NCI-H2029 (cell line): ENCODE measurements at regions not wholly inside any gene's neighbourhood (a gene's known extent, or its start where the extent isn't known, plus 50 kb on each side); places are given as distances from the start of the nearest gene placed in this dataset.

Source experiments
- DNase-seq: peaks from one replicate; lab custom pipeline; 2025; lab: John Stamatoyannopoulos, UW

GRCh38 chr5:133687212-133688061 lies 75.1 kb upstream of the FSTL4 start:
- no peak for DNase-seq

DNA sequence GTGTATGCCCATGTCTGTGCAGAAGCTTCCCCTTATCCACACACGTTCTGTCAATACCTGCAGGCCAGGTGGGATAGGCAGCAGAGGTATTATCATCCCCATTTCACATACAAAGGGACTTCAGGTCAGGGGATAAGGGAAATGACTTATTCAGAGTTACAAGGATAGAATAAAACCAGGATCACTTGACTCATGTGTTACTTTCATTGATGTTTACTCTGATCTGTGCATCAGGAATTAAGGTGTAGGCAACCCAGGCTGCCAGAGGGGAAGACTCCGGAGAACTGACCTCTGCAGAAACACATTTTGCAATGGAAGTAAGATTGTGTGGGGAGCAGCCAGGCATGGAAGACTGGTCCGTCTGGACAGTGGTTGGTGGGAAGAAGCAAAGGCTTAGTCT lies 74.2 kb upstream of the FSTL4 start:
- no peak for DNase-seq

- DNase-seq = no peak
Measured at GRCh38 chr5:133685402-133686018, 73.2 kb upstream of the FSTL4 start.

DNA sequence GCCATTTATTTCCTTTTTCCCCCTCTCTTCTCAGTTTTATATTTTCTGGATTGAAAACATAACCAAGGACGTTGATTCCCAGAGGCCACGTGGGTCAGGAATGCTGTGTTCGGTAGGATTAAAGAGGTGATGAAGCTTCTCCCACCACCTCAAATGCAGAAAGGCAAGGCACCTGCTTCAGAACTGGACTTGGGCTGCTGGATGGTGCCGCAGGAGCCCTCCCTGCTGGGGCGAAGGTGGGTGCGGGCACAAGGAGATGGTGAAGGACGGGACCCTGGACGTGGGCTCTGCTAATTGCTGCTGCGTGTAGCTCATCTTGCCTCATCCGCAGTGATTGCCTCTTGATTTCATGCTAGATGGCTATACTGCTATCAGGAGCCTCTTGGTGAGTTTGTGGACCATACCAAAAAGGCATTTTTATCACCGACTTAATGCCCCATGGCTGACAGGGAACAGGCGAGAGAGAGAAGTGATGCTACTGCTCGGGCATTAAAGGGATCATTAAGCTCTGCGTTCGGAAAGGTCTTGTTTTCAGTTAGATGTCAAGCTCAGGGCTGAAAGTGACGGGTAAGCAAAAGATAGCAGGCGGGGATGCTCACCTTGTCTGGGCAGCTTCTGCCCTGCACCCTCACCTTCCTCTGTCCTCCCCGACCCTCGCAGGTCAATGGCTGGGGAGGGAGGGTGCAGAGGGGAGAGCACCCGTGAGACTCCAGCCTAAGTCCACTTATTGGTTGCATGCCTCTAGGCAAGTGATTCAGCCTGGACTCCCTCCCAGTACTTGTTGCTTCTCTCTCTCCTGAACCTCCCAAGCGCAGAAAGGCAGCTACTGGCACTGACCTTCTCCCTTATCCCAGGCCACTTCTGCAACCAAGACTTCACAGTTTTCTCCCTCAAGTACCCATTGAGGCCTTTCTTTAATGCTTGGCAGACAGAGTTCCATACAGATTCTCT lies 71.6 kb upstream of the FSTL4 start:
- no peak for DNase-seq

DNA sequence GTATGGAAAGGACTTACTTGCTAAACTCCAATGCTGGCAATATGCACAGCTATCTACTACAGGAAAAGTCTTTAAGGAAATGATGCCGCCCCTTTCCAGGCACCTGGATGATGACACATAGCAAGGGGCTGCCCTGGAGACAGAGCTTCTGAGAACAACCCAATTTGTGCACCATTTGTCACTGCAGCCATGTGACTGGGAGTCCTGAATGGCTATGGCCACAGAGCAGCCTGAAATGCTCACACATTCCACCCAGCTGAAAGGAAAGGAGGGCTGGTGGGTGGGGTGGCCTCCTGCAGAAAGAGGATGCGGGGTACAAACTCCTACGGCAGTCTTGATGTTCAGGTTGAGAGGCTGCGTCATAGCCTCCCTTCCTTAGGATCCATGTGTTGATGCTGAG lies 70.1 kb upstream of the FSTL4 start:
- DNase-seq = no peak

- no peak for DNase-seq
Measured at GRCh38 chr5:133681896-133682295, 69.6 kb upstream of the FSTL4 start.

DNA sequence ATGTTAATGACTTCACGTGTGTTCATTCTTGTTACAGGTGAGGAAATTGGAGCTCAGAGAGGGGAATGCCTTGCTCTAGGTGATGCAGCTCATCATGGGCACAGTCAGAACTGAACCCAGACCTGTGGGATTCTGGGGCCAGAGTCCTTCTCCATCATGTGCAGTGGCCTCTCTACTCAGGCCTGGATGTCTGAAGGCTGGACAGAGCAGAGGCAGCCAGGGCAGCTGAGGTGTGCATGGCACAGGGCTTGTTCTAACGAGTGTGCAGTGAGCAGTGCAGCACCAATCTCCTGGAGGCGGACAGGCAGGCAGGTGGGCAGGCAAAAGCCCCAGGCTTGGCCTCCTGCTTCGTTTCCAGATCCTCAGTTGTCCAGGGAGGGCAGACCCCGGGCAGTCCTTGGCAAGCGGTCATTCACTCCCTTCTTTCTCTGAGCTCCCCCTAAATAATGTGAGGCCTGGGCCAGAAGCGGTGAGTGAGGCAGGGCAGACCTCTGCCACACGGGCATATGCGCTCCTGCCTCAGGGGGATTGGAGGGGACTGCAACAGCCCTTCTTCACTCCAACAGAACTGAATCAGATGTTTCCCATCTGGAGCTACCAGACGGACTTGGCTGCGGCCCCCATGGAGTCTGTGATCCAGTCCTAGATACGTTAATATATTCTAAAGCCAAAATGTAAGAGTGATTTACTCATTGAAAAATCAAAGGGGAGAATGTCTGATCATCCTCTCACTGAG lies 68.7 kb upstream of the FSTL4 start:
- no peak for DNase-seq

GRCh38 chr5:133679534-133679933 lies 67.2 kb upstream of the FSTL4 start:
- DNase-seq = no peak

- DNase-seq = no peak
Measured at GRCh38 chr5:133675376-133676154, 63.2 kb upstream of the FSTL4 start.

- DNase-seq = no peak
Measured at GRCh38 chr5:133670336-133670735, 58.0 kb upstream of the FSTL4 start.

GRCh38 chr5:133669472-133669871 lies 57.1 kb upstream of the FSTL4 start:
- DNase-seq = no peak

GRCh38 chr5:133668458-133668857 lies 56.1 kb upstream of the FSTL4 start:
- DNase-seq = no peak

GRCh38 chr5:133667217-133667616 lies 54.9 kb upstream of the FSTL4 start:
- DNase-seq = no peak

DNA sequence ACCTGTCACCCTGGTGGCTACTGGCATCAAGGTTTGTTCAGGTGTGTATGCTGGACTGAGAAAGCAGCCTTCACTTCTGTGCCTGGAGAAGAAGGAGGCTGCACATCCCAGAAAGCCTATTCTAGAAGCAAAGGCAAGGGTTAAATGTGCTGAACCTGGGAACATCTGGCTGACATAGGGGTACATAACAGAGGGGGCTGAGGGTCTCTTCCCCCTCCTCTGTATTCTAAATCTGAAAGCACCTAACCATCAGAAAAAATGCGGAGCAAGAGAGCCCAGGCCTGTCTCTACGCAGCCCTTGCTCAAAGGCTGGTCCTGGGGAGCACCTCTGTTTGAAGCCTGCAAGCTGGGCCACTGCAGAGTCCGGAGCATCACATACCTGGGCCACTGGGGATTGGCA lies 53.2 kb upstream of the FSTL4 start:
- no peak for DNase-seq

DNA sequence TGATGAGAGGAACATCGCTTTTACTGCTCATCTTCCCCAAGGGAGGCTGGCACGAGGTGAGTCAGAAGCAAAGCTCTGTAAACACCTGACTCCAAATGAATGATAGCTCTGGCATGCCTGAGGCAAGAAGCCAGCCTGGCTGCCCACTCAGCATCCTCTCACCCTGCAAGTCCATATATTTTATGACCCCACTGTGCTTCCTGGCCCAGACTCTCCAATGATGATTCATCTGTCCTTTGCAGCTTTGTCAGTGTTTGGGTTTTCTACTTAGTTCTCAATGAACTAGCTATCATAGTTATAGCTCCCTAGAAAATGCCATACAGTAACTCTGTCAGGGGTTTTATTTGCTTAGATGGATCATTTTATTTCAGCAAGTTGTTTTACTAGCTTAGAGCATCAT lies 52.1 kb upstream of the FSTL4 start:
- DNase-seq = no peak

DNA sequence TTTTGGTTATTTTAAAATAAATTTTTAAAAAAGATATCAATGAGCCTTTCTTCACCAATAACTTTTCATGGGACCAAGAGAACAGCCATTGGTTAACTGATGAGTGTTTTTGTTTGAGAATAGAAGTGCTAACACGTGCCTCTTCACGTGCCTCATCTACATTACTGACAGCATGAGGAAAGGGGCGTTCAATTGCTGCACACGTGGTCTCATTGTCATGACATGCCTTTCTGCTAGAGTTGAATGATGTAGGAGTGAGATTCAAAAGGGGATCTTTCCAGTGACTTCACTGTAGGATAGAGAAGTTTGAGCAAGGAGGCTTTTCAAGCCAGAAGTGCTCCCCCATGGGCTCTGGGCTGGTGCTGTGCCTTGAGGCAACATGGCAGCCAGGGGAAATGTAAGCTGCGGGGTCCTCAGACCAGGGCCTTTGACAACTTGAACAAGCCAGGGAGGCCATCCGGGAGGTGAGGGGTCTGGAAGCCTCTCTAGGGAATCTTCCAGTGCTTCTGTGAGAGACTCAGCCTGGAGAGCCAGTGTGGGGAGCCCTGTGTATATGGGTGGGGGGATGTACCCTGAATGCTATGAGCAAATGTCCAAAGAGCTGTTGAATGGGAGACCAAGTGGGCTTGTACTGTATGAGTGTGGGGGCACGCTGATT lies 51.2 kb upstream of the FSTL4 start:
- no peak for DNase-seq

GRCh38 chr5:133662578-133662977 lies 50.2 kb upstream of the FSTL4 start:
- no peak for DNase-seq
